MG63 (cell line): ENCODE measurements at regions not wholly inside any gene's neighbourhood (a gene's known extent, or its start where the extent isn't known, plus 50 kb on each side); places are given as distances from the start of the nearest gene placed in this dataset.

Experiments
- DNase-seq: peaks from one replicate; pipeline ENCODE4 v3.0.0-alpha.2; 2020
- H3K27me3 ChIP-seq: fragments of 250-450 bp; sonication (Bioruptor Pico); 2 replicates; pipeline ENCODE4 v1.5.1; 2020; ENCODE audit warnings: mild to moderate bottlenecking, moderate library complexity
- H3K36me3 ChIP-seq: fragments of 250-450 bp; sonication (Bioruptor Pico); 2 replicates; pipeline ENCODE4 v1.5.1; 2020; ENCODE audit warnings: mild to moderate bottlenecking, moderate library complexity
- H3K4me3 ChIP-seq: fragments of 250-450 bp; sonication (Bioruptor Pico); 2 replicates; pipeline ENCODE4 v1.5.1; 2020; ENCODE audit warnings: mild to moderate bottlenecking, moderate library complexity
- H3K9me3 ChIP-seq: fragments of 250-450 bp; sonication (Bioruptor Pico); 2 replicates; pipeline ENCODE4 v1.5.1; 2020; ENCODE audit warnings: mild to moderate bottlenecking, moderate library complexity

- DNase-seq, result no peak
- no peaks in the 10 kb centered on the region for H3K27me3 ChIP-seq
- H3K9me3 ChIP-seq, result no peaks in the 10 kb centered on the region
- no peaks in the 10 kb centered on the region for H3K36me3 ChIP-seq
- H3K4me3 ChIP-seq, result no peak overlapping the region
Measured at GRCh38 chr16:50984688-50985087, 166.4 kb downstream of the SALL1 start.

GRCh38 chr16:50982808-50983207 lies 168.3 kb downstream of the SALL1 start:
- Histone ChIP-seq H3K27me3 (no peaks in the 10 kb centered on the region), H3K9me3 (no peaks in the 10 kb centered on the region)
- no peak for DNase-seq

GRCh38 chr16:50981951-50982350 lies 169.1 kb downstream of the SALL1 start:
- H3K9me3 ChIP-seq, result no peaks in the 10 kb centered on the region
- H3K36me3 ChIP-seq, result no peaks in the 10 kb centered on the region
- H3K27me3 ChIP-seq, result no peaks in the 10 kb centered on the region
- no peak overlapping the region for H3K4me3 ChIP-seq
- DNase-seq, result no peak

More at GRCh38 chr16:50982808-50983207, 168.3 kb downstream of the SALL1 start:
- Histone ChIP-seq H3K36me3 (no peaks in the 10 kb centered on the region), H3K4me3 (no peak overlapping the region)

GRCh38 chr16:50980666-50981065 lies 170.4 kb downstream of the SALL1 start:
- H3K27me3 ChIP-seq, result no peaks in the 10 kb centered on the region
- no peak overlapping the region for H3K4me3 ChIP-seq
- H3K9me3 ChIP-seq, result no peaks in the 10 kb centered on the region
- no peak for DNase-seq
- no peaks in the 10 kb centered on the region for H3K36me3 ChIP-seq

GRCh38 chr16:50979806-50980620 lies 171.1 kb downstream of the SALL1 start:
- H3K36me3 ChIP-seq, result no peaks in the 10 kb centered on the region
- H3K4me3 ChIP-seq, result no peak overlapping the region
- DNase-seq, result no peak
- no peaks in the 10 kb centered on the region for H3K9me3 ChIP-seq
- no peaks in the 10 kb centered on the region for H3K27me3 ChIP-seq

GRCh38 chr16:50977138-50977537 lies 173.9 kb downstream of the SALL1 start:
- Histone ChIP-seq H3K27me3 (no peaks in the 10 kb centered on the region), H3K9me3 (no peaks in the 10 kb centered on the region), H3K36me3 (no peaks in the 10 kb centered on the region), H3K4me3 (no peak overlapping the region)
- DNase-seq, result no peak

- H3K36me3 ChIP-seq, result no peaks in the 10 kb centered on the region
- no peaks in the 10 kb centered on the region for H3K27me3 ChIP-seq
- H3K4me3 ChIP-seq, result no peak overlapping the region
- H3K9me3 ChIP-seq, result no peaks in the 10 kb centered on the region
- DNase-seq, result peak; percentile 1
Measured at GRCh38 chr16:50974438-50975036, 176.5 kb downstream of the SALL1 start.

GRCh38 chr16:50972876-50973275 lies 178.2 kb downstream of the SALL1 start:
- DNase-seq, result peak; percentile 47
- Histone ChIP-seq H3K9me3 (no peaks in the 10 kb centered on the region), H3K27me3 (no peaks in the 10 kb centered on the region)

GRCh38 chr16:50970281-50970680 lies 180.8 kb downstream of the SALL1 start:
- Histone ChIP-seq H3K4me3 (no peak overlapping the region), H3K9me3 (no peaks in the 10 kb centered on the region), H3K27me3 (no peaks in the 10 kb centered on the region), H3K36me3 (no peaks in the 10 kb centered on the region)
- DNase-seq, result no peak

More at GRCh38 chr16:50972876-50973275, 178.2 kb downstream of the SALL1 start:
- Histone ChIP-seq H3K36me3 (no peaks in the 10 kb centered on the region), H3K4me3 (no peak overlapping the region)

- DNase-seq, result no peak
- no peak overlapping the region for H3K4me3 ChIP-seq
Measured at GRCh38 chr16:50967827-50968612, 183.1 kb downstream of the SALL1 start.

GRCh38 chr16:50964491-50964890 lies 186.6 kb downstream of the SALL1 start:
- no peaks in the 10 kb centered on the region for H3K9me3 ChIP-seq
- H3K27me3 ChIP-seq, result no peaks in the 10 kb centered on the region
- no peak overlapping the region for H3K4me3 ChIP-seq
- no peaks in the 10 kb centered on the region for H3K36me3 ChIP-seq
- DNase-seq, result no peak

More at GRCh38 chr16:50967827-50968612, 183.1 kb downstream of the SALL1 start:
- no peaks in the 10 kb centered on the region for H3K9me3 ChIP-seq
- H3K27me3 ChIP-seq, result no peaks in the 10 kb centered on the region
- H3K36me3 ChIP-seq, result no peaks in the 10 kb centered on the region

GRCh38 chr16:50961952-50962351 lies 189.1 kb downstream of the SALL1 start:
- Histone ChIP-seq H3K36me3 (no peaks in the 10 kb centered on the region), H3K4me3 (no peak overlapping the region), H3K9me3 (no peaks in the 10 kb centered on the region), H3K27me3 (no peaks in the 10 kb centered on the region)
- DNase-seq, result no peak

GRCh38 chr16:50960517-50961202 lies 190.4 kb downstream of the SALL1 start:
- Histone ChIP-seq H3K27me3 (no peaks in the 10 kb centered on the region), H3K4me3 (no peak overlapping the region), H3K9me3 (no peaks in the 10 kb centered on the region)

GRCh38 chr16:50957056-50957455 lies 194.0 kb downstream of the SALL1 start:
- no peak for DNase-seq
- H3K4me3 ChIP-seq, result no peak overlapping the region
- H3K9me3 ChIP-seq, result no peaks in the 10 kb centered on the region
- no peaks in the 10 kb centered on the region for H3K36me3 ChIP-seq
- H3K27me3 ChIP-seq, result no peaks in the 10 kb centered on the region

More at GRCh38 chr16:50960517-50961202, 190.4 kb downstream of the SALL1 start:
- no peaks in the 10 kb centered on the region for H3K36me3 ChIP-seq
- no peak for DNase-seq

GRCh38 chr16:50956637-50957036 lies 194.4 kb downstream of the SALL1 start:
- DNase-seq, result no peak
- Histone ChIP-seq H3K4me3 (no peak overlapping the region), H3K36me3 (no peaks in the 10 kb centered on the region), H3K27me3 (no peaks in the 10 kb centered on the region), H3K9me3 (no peaks in the 10 kb centered on the region)

- no peak overlapping the region for H3K4me3 ChIP-seq
- DNase-seq, result no peak
- H3K9me3 ChIP-seq, result no peaks in the 10 kb centered on the region
- no peaks in the 10 kb centered on the region for H3K36me3 ChIP-seq
- H3K27me3 ChIP-seq, result no peaks in the 10 kb centered on the region
Measured at GRCh38 chr16:50955311-50955710, 195.8 kb downstream of the SALL1 start.

- Histone ChIP-seq H3K9me3 (no peaks in the 10 kb centered on the region), H3K36me3 (no peaks in the 10 kb centered on the region), H3K27me3 (no peaks in the 10 kb centered on the region), H3K4me3 (no peak overlapping the region)
- no peak for DNase-seq
Measured at GRCh38 chr16:50954469-50954868, 196.6 kb downstream of the SALL1 start.
